GM06990 (cell line): ENCODE measurements at regions not wholly inside any gene's neighbourhood (a gene's known extent, or its start where the extent isn't known, plus 50 kb on each side); places are given as distances from the start of the nearest gene placed in this dataset.

Experiments
- DNase-seq: peaks from one replicate; pipeline ENCODE4 v3.0.0-alpha.2; 2011; ENCODE audit not compliant: insufficient read length; ENCODE audit errors: extremely low read depth
- H3K27me3 ChIP-seq: replicated peaks from 2 replicates; pipeline ENCODE4 v1.6.0; 2011; ENCODE audit warnings: low read length; ENCODE audit not compliant: control insufficient read depth, insufficient read depth
- H3K36me3 ChIP-seq: 2 replicates; pipeline ENCODE4 v1.5.1; 2011; ENCODE audit warnings: low read length; ENCODE audit not compliant: control insufficient read depth, insufficient read depth
- H3K4me3 ChIP-seq: replicated peaks from 2 replicates; pipeline ENCODE4 v1.5.1; 2011; ENCODE audit warnings: low read depth, mild to moderate bottlenecking, control low read depth, low read length
- TF ChIP-seq, protein P1 (sequence below): IDR thresholded peaks from 2 replicates; pipeline ENCODE4 v1.5.1; 2011; ENCODE audit warnings: low read length, control low read depth, mild to moderate bottlenecking, inconsistent platforms; ENCODE audit not compliant: insufficient read depth, poor library complexity, severe bottlenecking

DNA sequence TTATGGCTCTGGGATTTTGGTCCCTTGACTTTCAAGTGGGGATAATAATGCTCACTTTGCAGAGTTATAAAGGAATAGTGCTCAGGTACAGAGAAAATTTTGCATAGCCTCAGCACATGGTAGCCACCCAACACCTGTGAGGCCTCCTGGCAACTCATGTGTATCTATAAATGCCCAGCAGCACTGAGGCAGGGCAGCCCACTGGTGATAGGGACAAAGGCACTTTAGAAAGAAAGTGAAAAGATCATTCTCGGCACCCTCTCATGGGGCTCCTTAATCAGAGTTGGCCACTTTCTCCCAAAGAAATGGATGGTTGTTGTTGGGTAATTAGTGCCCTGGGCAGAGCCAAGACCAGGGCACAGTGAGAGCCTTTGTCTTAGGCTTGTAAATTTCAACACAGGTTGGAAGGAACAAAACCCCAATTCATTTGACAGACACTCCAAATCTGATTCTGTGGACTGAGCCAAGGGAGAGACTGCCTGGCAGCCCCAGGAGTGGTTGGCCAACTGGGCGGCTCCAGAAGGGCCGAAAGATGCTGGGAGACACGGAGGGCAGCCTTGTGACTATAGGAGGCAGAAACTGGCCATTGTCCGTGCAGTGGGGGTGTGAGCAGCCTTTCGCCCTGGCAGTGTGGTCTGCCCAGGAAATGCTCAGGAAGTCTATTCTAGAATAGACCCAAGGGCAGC is 213.2 kb upstream of the RGMA start:
- Histone ChIP-seq H3K4me3 (no peak overlapping the region), H3K27me3 (no peaks in the 10 kb centered on the region; the same call in none of the 2 replicates), H3K36me3 (no peaks in the 10 kb centered on the region)
- no peak for DNase-seq
- TF ChIP-seq, protein P1, sequence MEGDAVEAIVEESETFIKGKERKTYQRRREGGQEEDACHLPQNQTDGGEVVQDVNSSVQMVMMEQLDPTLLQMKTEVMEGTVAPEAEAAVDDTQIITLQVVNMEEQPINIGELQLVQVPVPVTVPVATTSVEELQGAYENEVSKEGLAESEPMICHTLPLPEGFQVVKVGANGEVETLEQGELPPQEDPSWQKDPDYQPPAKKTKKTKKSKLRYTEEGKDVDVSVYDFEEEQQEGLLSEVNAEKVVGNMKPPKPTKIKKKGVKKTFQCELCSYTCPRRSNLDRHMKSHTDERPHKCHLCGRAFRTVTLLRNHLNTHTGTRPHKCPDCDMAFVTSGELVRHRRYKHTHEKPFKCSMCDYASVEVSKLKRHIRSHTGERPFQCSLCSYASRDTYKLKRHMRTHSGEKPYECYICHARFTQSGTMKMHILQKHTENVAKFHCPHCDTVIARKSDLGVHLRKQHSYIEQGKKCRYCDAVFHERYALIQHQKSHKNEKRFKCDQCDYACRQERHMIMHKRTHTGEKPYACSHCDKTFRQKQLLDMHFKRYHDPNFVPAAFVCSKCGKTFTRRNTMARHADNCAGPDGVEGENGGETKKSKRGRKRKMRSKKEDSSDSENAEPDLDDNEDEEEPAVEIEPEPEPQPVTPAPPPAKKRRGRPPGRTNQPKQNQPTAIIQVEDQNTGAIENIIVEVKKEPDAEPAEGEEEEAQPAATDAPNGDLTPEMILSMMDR = no peak

DNA sequence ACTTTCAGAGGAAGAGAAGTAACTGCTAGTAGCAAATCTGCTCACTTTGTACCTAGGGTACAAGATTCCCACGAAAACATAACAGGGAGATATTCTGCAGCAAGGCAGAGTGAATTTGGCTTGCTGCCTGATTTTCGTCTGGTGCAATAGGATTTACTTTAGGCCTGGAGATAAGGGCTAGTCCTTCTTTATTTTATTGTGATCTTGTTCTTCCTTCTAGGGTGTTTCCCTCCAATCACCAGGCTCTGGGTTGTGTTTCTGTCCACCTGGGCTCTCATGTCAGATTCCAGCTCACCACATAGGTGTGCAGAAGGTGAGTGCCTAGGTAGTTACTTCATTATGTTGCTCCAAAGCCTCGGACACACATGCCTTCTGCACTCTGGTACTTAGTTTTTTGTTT is 211.8 kb upstream of the RGMA start:
- Histone ChIP-seq H3K36me3 (no peaks in the 10 kb centered on the region), H3K4me3 (no peak overlapping the region), H3K27me3 (no peaks in the 10 kb centered on the region; the same call in none of the 2 replicates)
- TF ChIP-seq, protein P1 = no peak
- no peak for DNase-seq

DNA sequence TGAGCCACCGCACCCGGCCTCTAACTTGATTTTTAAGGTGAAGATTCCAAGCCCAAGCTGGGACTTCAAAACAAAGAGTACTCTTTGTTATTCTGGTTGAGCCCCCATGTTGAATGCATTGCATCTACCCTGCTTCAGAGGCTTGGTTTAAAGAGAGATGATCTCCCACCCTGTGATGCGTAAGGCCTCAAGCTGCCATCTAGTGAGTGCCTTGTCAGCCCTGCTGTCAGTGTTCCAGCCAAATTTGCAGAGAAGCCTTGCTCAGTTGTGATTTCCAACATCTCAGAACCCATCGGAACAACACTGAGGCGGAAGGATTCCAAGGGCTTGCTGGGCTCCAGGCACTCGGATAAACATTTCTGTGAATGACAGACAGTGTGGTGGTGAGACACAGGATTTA is 210.7 kb upstream of the RGMA start:
- no peak for DNase-seq
- no peaks in the 10 kb centered on the region; the same call in 1 of the 2 replicates for H3K27me3 ChIP-seq
- H3K4me3 ChIP-seq = no peak overlapping the region
- no peaks in the 10 kb centered on the region for H3K36me3 ChIP-seq
- TF ChIP-seq, protein P1 = no peak

DNA sequence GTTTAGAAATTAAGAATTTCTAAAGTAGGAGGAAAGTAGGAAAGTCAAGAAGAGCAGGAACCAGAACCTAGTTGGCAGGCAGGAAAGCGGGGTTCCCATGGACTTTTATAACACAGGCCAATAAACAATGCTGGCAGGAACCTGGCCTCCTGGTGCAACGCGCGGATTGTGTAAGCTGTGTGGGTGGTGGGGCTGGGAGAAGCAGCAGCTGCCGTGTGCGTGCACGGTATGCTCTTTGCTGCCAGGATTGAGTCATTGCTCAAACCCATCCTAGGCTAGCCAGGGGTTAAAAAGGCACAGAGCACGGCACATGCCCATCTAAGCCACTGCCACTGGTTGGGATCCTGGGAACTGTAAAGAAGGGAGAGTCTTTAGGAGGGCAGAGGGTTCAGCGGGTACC is 209.9 kb upstream of the RGMA start:
- TF ChIP-seq, protein P1 = no peak
- H3K4me3 ChIP-seq = no peak overlapping the region
- H3K36me3 ChIP-seq = no peaks in the 10 kb centered on the region
- no peaks in the 10 kb centered on the region; the same call in 1 of the 2 replicates for H3K27me3 ChIP-seq
- DNase-seq = no peak

DNA sequence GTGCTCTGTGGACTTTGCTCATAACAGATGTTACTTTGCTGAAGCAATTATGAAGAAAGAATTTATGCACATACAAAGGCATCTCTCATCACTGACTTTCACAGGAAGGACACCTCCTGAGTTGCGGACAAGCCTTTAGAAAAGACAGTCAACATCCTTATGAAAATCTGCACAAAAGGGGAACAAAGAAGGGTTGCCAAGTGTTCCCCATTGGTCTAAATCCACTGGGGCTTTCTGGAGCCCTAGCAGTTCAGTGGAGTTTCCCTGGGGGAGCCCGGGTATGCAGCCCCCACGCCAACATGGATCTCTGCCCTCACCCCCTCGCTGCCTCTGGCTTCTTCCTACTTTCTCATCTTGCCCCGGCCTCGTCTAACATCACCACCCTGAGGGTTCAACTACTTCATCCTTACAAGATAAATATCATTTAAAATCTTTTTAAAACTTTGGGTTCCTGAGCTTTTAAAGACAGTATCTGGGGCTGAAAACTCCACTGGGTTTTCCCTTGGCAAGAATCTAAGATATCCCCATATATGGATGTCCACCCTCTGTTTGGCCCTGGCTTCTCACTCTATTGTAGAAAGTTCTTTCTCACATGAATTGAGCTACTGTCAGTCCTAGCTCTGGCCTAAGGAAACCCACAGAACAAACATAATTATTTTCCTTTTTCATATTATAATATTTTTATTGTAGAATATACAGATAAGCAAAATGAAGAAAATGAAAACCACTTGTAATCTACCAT is 207.9 kb upstream of the RGMA start:
- no peak overlapping the region for H3K4me3 ChIP-seq
- no peaks in the 10 kb centered on the region; the same call in 1 of the 2 replicates for H3K27me3 ChIP-seq
- TF ChIP-seq, protein P1 = no peak
- H3K36me3 ChIP-seq = no peaks in the 10 kb centered on the region
- no peak for DNase-seq
